CD14-positive monocyte (primary cell): ENCODE measurements at regions not wholly inside any gene's neighbourhood (a gene's known extent, or its start where the extent isn't known, plus 50 kb on each side); places are given as distances from the start of the nearest gene placed in this dataset.

Experiments
- DNase-seq, 3 donors: peaks; one replicate each; pipeline ENCODE4 v3.0.0-alpha.2; 2011 to 2022
- H2AFZ ChIP-seq: 2 replicates; pipeline ENCODE4 v1.6.0; 2012; ENCODE audit warnings: mild to moderate bottlenecking, low read depth, low read length, inconsistent platforms; ENCODE audit not compliant: insufficient read depth, poor library complexity, severe bottlenecking
- H3K27ac ChIP-seq, 2 donors: 1 replicate in 1 of 2; 2 replicates in 1 of 2; pipeline ENCODE4 v1.5.1; 2012 to 2013; ENCODE audit warnings: low read length in 2 of 2, control low read depth in 1 of 2, inconsistent platforms in 1 of 2, low read depth in 1 of 2, mild to moderate bottlenecking in 1 of 2
- H3K27me3 ChIP-seq, 2 donors: one replicate each; pipeline versions ENCODE4 v1.6.0 to v1.6.1; 2011 to 2013; ENCODE audit warnings: low read length in 2 of 2; ENCODE audit not compliant: control insufficient read depth in 2 of 2, insufficient read depth in 2 of 2
- H3K36me3 ChIP-seq, 2 donors: replicated peaks in 1 of 2; 1 replicate in 1 of 2; 2 replicates in 1 of 2; pipeline versions ENCODE4 v1.5.1 to v1.6.1; 2012 to 2013; ENCODE audit warnings: low read length in 2 of 2, control low read depth in 1 of 2, inconsistent platforms in 1 of 2, mild to moderate bottlenecking in 1 of 2; ENCODE audit not compliant: insufficient read depth in 2 of 2, control insufficient read depth in 1 of 2
- H3K4me1 ChIP-seq, 2 donors: 1 replicate in 1 of 2; 2 replicates in 1 of 2; pipeline versions ENCODE4 v1.5.1 to v1.6.1; 2012 to 2013; ENCODE audit warnings: low read length in 2 of 2, control low read depth in 1 of 2, inconsistent platforms in 1 of 2, mild to moderate bottlenecking in 1 of 2, moderate library complexity in 1 of 2; ENCODE audit not compliant: insufficient read depth in 2 of 2, control insufficient read depth in 1 of 2
- H3K4me2 ChIP-seq: replicated peaks from 2 replicates; pipeline ENCODE3; 2012; ENCODE audit warnings: low read length, moderate library complexity, mild to moderate bottlenecking; ENCODE audit not compliant: poor library complexity, severe bottlenecking; ENCODE audit errors: extremely low read depth
- H3K4me3 ChIP-seq, 3 experiments: fragments of 200-600 bp in 1 of 3; sonication (generic) in 1 of 3; replicated peaks in 1 of 3; 1 replicate in 2 of 3; 2 replicates in 1 of 3; pipeline ENCODE4 v1.5.1; 2011 to 2013; ENCODE audit warnings: low read length in 3 of 3, mild to moderate bottlenecking in 3 of 3, control low read depth in 2 of 3, low read depth in 2 of 3, inconsistent platforms in 1 of 3, moderate library complexity in 1 of 3
- H3K79me2 ChIP-seq: 2 replicates; pipeline ENCODE4 v1.6.0; 2012; ENCODE audit warnings: mild to moderate bottlenecking, control low read depth, inconsistent platforms, low read length, moderate library complexity; ENCODE audit not compliant: insufficient read depth
- H3K9ac ChIP-seq: 2 replicates; pipeline ENCODE4 v1.6.0; 2017; ENCODE audit warnings: low read length, mild to moderate bottlenecking; ENCODE audit not compliant: insufficient read depth, poor library complexity, severe bottlenecking
- H3K9me3 ChIP-seq, 2 donors: replicated peaks in 1 of 2; 1 replicate in 1 of 2; 2 replicates in 1 of 2; pipeline versions ENCODE4 v1.5.1 to v1.6.1; 2012 to 2013; ENCODE audit warnings: low read length in 2 of 2, control low read depth in 1 of 2; ENCODE audit not compliant: control insufficient read depth in 1 of 2, insufficient read depth in 1 of 2
- H4K20me1 ChIP-seq: 2 replicates; pipeline ENCODE4 v1.6.0; 2012; ENCODE audit warnings: mild to moderate bottlenecking, low read length, control low read depth, moderate library complexity; ENCODE audit not compliant: insufficient read depth
- H3K27ac Mint-ChIP-seq, 7 donors: one replicate each; pipeline ENCODE4 v1.8.0; 2020; ENCODE audit warnings: mild to moderate bottlenecking in 7 of 7, mixed read lengths in 7 of 7, moderate library complexity in 6 of 7, inconsistent platforms in 2 of 7
- H3K27me3 Mint-ChIP-seq, 3 donors: one replicate each; pipeline ENCODE4 v1.8.0; 2021 to 2022; ENCODE audit warnings: low read depth in 3 of 3, mild to moderate bottlenecking in 3 of 3, mixed read lengths in 3 of 3, moderate library complexity in 3 of 3, inconsistent platforms in 1 of 3
- H3K36me3 Mint-ChIP-seq, 2 donors: one replicate each; pipeline ENCODE4 v1.8.0; 2020; ENCODE audit warnings: mixed read lengths in 2 of 2, inconsistent platforms in 1 of 2, mild to moderate bottlenecking in 1 of 2
- H3K4me1 Mint-ChIP-seq: one replicate; pipeline ENCODE4 v1.8.0; 2020; ENCODE audit warnings: mild to moderate bottlenecking, mixed read lengths
- H3K4me3 Mint-ChIP-seq, 2 donors: one replicate each; pipeline ENCODE4 v1.8.0; 2020; ENCODE audit warnings: mild to moderate bottlenecking in 2 of 2, mixed read lengths in 2 of 2, moderate library complexity in 1 of 2
- H3K9me3 Mint-ChIP-seq, 7 donors: one replicate each; pipeline ENCODE4 v1.8.0; 2020 to 2022; ENCODE audit warnings: mixed read lengths in 7 of 7, mild to moderate bottlenecking in 6 of 7, moderate library complexity in 6 of 7, inconsistent platforms in 2 of 7
- WGBS: methylation state at CpG from one replicate; pipeline ENCODE4 v1.1.5; 2013; ENCODE audit warnings: missing lambda C conversion rate; ENCODE audit not compliant: insufficient coverage; 5-methylcytosine and 5-hydroxymethylcytosine counted together
- intact Hi-C, 2 donors: fragments of 100-400 bp; cut with micrococcal nuclease; formaldehyde crosslinking; loops; one replicate each; pipeline versions ENCODE4 v1.15.0 to v1.15.1; 2023
- TF ChIP-seq, protein P1 (sequence below): fragments of 200-600 bp; IDR thresholded peaks from one replicate; pipeline ENCODE4 v1.8.0; 2022; ENCODE audit warnings: antibody characterized with exemption, mild to moderate bottlenecking

DNA sequence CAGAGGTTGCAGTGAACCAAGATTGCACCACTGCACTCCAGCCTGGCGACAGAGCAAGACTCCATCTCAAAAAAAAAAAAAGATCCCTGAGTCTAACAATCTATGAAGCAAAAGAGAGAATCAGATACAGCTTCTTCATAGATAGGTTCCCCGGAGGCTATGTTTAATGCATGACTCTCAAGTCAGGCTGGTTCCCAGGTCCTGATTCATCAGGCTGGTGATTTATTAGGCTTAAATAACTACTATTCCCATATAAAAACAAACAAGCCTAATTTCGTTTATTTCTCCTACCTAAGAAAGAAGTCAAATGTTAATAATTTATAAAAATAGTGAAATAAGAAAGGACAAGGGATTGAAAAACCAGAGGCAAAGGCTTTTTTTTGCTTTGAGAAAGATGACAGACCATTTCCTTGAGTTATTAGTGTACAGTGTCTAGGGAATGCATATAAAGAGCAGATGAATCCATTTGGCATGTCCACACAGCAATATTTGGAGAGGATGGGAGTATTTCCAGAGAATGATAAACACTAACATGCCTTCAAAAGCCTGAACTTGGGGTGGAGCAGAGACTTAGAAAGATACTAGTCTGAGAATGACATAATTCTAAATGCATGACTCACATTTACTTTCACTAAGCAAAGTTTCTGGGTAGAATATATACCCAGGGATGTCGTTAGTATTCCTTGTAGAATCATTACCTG is 115.3 kb downstream of the NREP start:
- H3K27ac Mint-ChIP-seq = no peak overlapping the region
- Histone ChIP-seq H3K27me3 (no peaks in the 10 kb centered on the region), H2AFZ (no peak overlapping the region), H3K4me2 (no peak overlapping the region), H3K4me3 (no peak overlapping the region), H3K4me1 (no peaks in the 10 kb centered on the region), H3K9me3 (peaks cover 19 to 25% of the 10 kb centered on the region in 2 donors), H4K20me1 (no peaks in the 10 kb centered on the region), H3K9ac (no peak overlapping the region), H3K36me3 (no peaks in the 10 kb centered on the region), H3K79me2 (no peaks in the 10 kb centered on the region), H3K27ac (no peak overlapping the region)
- no peak for DNase-seq
- TF ChIP-seq, protein P1, sequence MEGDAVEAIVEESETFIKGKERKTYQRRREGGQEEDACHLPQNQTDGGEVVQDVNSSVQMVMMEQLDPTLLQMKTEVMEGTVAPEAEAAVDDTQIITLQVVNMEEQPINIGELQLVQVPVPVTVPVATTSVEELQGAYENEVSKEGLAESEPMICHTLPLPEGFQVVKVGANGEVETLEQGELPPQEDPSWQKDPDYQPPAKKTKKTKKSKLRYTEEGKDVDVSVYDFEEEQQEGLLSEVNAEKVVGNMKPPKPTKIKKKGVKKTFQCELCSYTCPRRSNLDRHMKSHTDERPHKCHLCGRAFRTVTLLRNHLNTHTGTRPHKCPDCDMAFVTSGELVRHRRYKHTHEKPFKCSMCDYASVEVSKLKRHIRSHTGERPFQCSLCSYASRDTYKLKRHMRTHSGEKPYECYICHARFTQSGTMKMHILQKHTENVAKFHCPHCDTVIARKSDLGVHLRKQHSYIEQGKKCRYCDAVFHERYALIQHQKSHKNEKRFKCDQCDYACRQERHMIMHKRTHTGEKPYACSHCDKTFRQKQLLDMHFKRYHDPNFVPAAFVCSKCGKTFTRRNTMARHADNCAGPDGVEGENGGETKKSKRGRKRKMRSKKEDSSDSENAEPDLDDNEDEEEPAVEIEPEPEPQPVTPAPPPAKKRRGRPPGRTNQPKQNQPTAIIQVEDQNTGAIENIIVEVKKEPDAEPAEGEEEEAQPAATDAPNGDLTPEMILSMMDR = no peak
- H3K27me3 Mint-ChIP-seq = no peaks in the 10 kb centered on the region
- no peaks in the 10 kb centered on the region for H3K36me3 Mint-ChIP-seq
- H3K4me1 Mint-ChIP-seq = no peaks in the 10 kb centered on the region
- H3K9me3 Mint-ChIP-seq = peaks cover 25 to 32% (median 27%) of the 10 kb centered on the region in 7 donors
- intact Hi-C loops = no loop called here
- 80% methylated on average over 1 of the region's 4 CpGs for WGBS
- no peak overlapping the region for H3K4me3 Mint-ChIP-seq

- Histone ChIP-seq H4K20me1 (no peaks in the 10 kb centered on the region), H3K79me2 (no peaks in the 10 kb centered on the region), H3K27me3 (no peaks in the 10 kb centered on the region), H3K36me3 (no peaks in the 10 kb centered on the region), H3K9ac (no peak overlapping the region), H2AFZ (no peak overlapping the region), H3K9me3 (peaks cover 19 to 25% of the 10 kb centered on the region in 2 donors), H3K4me2 (no peak overlapping the region), H3K4me3 (no peak overlapping the region), H3K27ac (no peak overlapping the region), H3K4me1 (no peaks in the 10 kb centered on the region)
- H3K4me3 Mint-ChIP-seq = no peak overlapping the region
- H3K27me3 Mint-ChIP-seq = no peaks in the 10 kb centered on the region
- TF ChIP-seq, protein P1 = no peak
- intact Hi-C loops = no loop called here
- H3K36me3 Mint-ChIP-seq = no peaks in the 10 kb centered on the region
- DNase-seq = no peak
- H3K27ac Mint-ChIP-seq = no peak overlapping the region
- peaks cover 25 to 35% (median 28%) of the 10 kb centered on the region in 7 donors for H3K9me3 Mint-ChIP-seq
- no peaks in the 10 kb centered on the region for H3K4me1 Mint-ChIP-seq
- WGBS = 83% methylated on average over 1 of the region's 2 CpGs
Measured at GRCh38 chr5:111639912-111640311, 117.1 kb downstream of the NREP start.
